HG02981 (cell line): ENCODE measurements at regions not wholly inside any gene's neighbourhood (a gene's known extent, or its start where the extent isn't known, plus 50 kb on each side); places are given as distances from the start of the nearest gene placed in this dataset.

Experiments
- ATAC-seq: cut with Tn5 transposase; IDR thresholded peaks from one replicate; pipeline ENCODE4 v1.9.1; 2021; ENCODE audit warnings: mild to moderate bottlenecking, moderate library complexity; ENCODE audit not compliant: unreplicated experiment

DNA sequence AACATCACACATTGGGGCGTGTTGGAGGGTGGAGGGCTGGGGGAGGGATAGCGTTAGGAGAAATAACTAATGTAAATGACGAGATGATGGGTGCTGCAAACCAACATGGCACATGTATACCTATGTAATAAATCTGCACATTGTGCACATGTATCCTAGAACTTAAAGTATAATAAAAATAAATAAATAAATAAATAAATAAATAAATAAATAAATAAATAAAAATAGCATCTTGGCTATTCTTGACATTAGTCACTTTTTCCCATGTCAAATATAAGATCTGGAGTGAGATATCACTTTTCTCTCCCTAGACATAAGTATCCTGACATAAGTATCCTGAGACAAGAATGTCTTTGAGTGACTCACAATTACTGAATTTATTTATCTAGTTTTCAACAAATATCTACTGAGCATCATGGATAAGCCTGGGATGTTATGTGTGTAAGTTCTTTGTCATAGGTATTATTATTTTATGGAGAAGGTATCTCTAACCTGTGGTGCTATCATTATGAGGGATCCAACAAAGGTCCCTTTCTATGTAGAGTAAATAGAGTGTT lies 691.3 kb downstream of the SORCS1 start:
- ATAC-seq: no peak

DNA sequence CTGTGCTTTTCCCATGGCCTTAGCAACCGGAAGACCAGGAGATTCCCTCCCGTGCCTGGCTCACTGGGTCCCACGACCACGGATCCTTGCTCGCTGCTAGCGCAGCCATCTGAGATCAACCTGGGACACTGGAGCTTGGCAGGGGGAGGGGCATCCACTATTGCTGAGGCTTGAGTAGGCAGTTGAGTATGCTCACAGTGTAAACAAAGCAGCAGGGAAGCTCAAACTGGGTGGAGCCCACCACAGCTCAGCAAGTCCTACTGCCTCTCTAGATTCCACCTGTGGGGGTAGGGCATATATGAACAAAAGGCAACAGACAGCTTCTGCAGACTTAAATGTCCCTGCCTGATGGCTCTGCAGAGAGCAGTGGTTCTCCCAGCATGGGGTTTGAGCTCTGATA lies 697.0 kb downstream of the SORCS1 start:
- ATAC-seq: no peak

DNA sequence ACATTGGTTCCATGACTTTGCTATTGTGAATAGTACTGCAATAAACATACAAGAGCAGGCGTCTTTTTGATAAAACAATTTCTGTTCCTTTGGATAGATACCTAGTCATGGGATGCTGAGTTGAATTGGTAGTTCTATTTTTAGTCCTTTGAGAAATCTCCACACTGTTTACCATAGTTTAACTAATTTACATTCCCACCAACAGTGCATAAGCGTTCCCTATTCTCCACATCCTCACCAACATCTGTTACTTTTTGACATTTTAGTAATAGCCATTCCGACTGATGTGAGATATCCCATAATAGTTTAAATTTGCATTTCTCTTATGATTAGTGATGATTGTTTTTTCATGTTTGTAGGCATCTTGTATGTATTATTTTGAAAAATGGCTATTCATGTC lies 707.0 kb downstream of the SORCS1 start:
- ATAC-seq: no peak

DNA sequence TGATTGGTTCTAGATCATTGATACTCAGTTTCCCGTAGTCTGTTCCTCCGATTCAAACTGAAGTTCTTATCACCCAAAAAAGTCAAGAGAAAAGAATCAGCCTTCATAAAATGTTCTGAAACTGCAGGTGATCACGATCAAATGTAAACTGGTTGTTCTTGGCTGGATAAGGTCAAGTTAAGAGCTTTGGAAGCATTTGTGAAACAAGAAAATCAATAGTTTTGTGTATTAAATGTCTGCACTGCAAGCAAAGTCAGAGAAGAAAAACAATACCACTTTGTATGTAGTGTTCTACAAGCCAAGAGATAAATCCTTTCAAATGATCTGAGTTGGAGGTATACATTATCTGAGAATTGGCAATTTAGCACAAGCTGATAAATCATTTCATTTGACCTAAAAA lies 710.3 kb downstream of the SORCS1 start:
- ATAC-seq: no peak

DNA sequence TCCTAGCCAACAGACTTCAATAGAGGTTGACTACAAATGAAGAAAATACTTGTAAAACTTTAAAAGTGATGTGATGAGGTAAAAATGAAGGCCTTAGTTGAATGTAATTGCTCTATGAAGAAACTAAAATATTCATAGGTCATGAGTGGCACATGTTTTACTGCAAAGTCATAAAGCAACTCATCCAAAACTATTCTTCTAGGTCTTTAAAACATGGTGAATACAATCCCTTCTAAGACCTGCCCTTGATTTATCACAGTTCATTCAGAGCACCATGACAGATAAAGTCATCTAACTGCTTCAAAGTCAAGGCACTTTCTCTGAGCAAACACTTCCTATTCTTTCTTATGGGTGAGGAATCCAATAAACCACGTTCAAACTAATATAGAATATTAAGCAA lies 713.5 kb downstream of the SORCS1 start:
- ATAC-seq: no peak

DNA sequence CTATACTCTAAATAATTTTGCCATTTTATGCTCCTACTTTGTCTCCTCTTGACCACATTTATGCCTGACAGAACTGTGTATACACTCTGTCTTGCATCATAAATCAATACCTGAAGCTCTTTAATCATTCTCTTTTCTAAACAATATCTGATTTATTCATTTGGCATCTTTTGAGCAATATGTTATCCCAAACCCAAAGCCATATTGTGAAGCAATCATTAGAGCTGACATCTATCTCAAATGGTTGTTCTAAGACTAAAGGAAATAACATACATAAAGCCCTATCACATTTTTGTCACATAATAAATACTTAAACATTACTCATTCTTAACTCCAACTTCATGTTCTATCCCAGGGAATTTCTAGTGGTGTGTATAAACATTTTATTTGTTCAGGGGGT lies 717.6 kb downstream of the SORCS1 start:
- no peak for ATAC-seq

DNA sequence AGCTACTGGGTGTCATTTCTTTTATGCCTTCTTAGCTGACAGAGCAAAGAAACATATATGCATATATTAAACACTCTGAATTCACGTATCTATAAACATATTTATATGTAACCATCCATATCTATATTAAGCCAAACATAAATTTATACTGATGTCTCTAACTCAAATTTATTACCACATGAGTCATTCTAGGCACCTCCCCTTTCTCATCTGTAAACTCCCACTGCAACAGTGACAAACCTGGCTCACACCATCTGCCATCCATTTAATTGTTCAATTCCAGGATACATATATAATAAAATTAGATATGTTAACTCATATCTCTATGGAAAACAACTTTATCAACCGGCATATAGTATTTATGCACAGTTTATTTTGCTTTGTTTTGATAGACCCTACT lies 722.3 kb downstream of the SORCS1 start:
- no peak for ATAC-seq

DNA sequence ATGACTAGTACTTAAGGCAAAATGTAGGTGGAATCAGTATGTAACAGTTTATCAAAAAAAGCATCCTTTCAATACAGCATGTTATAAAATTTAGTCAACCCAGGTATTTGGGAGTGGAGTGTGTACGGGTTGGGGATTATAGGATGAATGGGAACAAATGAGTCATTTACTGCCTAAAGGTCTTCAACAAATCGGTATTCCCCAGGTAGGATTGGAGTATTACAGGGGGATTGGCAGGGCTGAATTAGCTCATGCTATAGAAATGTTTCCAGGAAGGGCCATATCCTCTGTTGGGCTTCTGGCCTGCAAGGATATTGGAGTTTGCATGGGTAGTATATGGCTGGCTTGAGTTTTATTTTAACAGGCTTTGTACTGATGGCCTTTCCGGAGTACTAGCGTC lies 723.7 kb downstream of the SORCS1 start:
- ATAC-seq: no peak

DNA sequence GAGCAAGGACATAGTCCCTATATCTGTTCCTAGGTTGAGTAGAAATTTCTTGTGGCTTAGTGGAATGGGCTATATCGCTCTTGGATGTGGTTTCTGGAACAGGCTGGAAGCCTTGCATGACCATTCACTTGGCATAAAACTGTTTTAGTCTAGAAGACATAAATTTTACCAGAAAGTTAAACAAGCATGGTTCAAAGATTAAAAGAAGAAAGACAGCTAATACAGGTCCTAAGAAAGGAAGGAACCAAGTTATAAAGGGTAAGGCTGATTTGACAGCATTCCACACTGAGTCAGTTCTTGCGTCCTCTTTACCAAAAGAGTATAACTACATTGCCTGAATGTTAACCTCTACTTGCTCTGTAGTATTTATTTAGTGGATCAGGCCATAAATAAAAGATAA lies 724.2 kb downstream of the SORCS1 start:
- no peak for ATAC-seq

DNA sequence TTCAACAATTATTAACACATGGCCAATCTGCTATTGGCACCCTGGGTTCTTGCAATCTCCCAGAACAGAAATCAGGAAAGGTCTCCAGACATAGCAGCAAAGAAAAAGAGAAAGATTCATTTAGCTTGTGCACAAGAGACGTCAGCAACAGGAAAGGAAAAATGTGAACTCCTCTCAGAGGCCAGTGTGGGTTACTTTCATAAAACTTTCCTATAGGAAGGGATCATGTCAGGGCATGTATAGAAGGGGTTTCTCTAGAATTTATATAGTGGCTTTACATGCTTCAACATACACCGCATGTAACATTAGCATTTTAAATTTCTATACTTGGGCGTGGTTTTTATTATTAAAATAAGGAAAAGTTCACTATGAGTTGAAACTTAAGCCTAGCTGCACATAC lies 725.1 kb downstream of the SORCS1 start:
- no peak for ATAC-seq

DNA sequence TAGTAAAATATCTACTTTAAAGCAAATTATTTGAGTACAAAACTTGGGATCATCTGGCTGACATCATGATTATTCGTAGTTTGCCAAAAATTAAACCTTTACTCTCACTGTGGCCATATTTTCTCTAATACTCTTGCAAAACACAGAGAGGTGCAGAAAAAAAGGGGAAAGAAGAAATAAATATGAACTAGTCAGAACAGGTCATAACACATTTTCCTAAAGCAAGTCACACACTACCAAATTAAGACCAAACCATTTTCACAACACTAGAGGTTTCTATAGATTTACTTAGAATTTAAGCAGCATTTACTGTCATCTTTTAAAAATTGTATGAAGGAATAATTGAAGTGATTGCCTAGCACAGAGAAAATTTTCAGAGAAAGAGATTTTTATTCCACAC lies 726.1 kb downstream of the SORCS1 start:
- no peak for ATAC-seq

DNA sequence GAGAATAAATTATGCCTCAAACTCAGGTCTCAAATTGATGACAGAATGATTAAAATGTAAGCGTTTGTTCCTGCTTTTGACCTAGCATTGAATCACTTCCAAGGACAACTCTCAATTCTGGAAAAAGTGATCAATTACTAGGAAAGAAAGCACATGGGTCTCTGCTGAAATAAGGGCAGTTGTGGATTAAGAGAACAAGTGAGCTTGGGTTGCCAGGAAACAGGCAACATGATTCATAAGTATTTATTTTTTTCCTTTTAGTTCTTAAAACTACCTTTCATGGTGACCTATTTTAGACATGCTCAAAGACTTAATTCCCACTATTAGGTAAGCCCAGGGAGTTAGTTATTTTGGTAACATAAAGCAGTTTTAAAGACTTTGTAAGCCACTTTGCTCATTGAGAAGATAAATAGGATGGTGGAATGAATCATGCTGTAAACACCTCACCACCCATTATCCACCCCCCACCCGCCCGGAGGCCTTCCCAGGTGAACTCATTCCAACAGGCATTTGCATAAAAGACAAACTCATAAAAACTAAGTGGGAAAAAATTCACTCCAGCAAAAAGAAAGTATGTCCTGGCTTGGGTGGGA lies 728.3 kb downstream of the SORCS1 start:
- ATAC-seq: no peak

DNA sequence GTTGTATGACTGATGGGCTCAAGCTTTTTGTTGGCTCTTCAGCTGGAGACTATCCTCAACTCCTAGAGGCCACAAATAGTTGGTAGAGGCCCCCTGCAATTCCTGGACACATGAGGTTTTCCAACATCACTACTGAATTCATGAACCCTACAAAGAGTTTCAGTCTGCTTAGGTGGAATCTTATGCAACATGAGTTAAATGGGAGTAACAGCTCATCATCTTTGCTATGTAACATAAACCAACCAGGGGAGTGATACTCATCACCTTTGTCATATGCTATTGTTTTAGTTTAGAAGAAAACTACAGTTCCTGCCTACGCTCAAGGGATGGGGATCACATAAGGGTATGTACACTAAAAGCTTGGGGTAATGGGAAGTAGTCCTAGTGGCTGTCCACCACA lies 729.4 kb downstream of the SORCS1 start:
- no peak for ATAC-seq

DNA sequence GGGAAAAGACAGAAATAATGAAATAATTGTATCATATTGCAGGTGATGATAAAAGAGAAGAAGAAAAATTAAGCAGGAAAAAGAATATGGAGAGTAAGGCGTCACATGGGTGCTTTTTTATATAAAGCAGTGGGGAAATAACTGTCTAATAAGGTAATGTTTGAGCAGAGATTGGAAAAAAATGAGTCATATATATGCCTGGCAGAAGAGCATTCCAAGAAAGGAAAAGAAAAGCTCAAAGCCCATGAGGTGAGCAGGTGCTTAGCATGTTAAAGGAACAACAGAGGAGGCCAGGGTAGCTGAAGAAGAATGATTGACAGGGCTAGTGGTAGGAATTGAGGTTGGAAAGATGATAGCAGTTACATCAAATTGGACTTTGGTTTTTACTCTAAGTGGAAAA lies 739.5 kb downstream of the SORCS1 start:
- no peak for ATAC-seq

DNA sequence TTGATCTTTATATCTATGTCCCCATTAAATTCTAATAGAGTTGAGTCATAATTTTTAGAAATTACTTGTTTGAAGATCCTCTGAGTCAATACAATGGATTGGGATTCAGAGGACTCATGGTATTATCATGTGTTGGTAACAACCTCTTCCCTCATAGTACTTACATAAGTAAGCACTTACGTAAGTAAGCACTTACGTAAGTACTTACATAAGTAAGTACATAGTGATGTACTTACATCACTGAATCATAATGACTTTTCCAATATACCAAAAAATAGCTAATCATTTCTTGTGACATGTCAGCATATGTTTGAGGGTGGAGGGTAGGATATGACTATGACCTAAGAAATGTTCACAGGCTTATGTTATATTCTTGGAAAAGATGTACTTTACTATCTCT lies 740.5 kb downstream of the SORCS1 start:
- no peak for ATAC-seq

DNA sequence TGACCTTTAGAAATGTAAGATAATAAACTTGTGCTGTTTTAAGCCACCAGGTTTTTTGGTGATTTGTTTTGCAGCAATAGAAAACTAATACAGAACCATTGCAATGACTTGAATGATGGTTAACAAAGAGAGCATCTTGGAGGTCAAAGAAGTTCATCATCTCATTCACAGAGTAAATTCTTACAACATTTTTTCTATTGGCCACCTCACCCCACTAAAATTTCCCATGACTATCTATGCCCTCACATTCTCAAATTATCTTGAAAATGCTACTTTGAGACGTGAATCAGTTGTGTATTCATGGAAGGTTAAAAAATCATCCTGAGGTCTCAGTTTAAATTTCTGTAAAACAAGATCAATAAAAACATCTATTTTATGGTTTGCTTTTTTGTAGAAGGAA lies 754.2 kb downstream of the SORCS1 start:
- no peak for ATAC-seq

DNA sequence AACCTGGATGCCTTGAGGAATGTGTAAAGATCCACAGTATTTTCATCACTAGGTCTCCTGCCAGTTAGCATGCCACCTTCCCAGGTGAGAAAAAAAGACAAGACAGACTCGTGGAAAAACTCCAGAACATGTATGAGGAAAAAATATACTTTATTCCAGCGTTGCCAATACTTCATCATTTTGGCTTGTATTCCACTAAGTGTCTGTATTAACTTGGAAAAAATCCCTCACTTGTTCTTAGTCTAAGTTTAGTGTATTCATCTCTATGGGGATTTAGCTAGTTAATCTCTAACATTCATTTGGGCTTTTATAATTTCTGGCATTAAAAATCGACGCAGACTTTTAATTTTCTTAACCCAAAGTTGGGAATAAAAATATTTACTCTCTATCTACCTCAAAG lies 759.4 kb downstream of the SORCS1 start:
- ATAC-seq: no peak

DNA sequence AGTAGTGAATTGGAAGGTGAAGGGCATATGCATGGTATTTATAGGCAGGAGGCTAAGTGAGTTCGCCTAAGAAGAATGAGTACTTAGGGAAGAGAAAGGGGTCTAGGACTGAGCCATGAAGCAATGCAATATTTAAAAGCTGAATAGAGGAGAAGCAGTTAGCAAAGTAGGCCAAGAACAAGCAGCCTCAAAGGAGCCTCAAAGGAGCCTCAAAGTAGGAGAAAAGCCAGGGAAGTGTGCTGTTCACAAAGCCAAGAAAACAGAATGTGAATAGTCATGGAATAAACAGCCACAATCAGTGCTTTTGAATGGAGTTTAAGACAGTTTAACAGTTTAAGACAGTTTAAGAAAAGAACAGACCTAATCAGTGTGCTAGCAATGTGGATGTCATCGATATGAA lies 762.0 kb downstream of the SORCS1 start:
- no peak for ATAC-seq

DNA sequence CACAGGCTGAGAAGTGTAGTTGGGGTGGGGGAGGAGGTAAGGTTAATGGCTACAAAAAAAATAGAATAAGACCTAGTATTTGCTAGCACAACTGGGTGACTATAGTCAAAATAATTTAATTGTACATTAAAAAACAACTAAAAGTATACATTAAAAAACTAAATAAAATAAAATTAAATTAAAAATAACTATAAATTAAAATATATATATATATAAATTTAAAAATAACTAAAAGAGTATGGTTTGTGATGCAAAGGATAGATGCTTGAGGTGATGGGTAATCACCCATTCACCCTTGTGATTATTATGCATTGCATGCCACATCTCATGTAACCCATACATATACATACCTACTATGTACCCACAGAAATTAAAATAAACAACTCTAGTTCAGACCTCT lies 762.5 kb downstream of the SORCS1 start:
- ATAC-seq: no peak

DNA sequence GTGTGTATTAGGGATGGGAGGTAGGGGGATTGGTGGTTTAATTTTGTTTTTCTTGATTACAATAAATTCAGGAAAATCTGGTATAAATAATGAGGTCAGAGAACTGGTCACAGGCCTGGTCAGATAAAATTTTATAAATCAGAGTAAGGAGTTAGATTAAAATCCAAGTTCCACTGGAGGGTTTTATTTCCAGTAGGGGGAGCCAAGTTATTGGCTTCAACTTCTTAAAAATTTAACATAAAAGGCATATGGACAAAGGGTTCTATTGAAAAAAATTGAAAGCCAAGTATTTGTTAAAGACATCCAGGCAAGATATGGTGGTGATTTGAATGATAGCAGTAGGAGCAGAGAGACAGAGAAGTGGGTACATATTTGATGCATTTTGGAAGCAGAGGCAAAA lies 763.3 kb downstream of the SORCS1 start:
- ATAC-seq: no peak

DNA sequence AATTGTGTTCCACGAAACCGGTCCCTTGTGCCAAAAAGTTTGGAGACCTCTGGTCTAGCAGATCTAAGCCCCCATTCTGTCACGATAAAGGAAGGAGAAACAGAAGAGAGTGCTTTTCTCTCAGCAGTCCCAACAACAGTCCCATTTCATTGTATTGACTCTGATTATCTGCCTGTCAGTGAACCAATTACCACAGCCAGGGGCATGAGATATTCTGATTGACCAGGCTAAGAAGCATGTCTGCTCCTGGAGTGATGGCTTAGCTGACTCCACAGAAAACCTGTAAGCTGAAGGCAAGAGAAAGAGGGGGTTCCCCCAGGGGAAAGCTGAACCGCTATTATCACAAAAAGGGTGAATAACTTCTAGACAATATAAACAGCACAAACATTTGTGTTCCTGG lies 765.4 kb downstream of the SORCS1 start:
- ATAC-seq: no peak

DNA sequence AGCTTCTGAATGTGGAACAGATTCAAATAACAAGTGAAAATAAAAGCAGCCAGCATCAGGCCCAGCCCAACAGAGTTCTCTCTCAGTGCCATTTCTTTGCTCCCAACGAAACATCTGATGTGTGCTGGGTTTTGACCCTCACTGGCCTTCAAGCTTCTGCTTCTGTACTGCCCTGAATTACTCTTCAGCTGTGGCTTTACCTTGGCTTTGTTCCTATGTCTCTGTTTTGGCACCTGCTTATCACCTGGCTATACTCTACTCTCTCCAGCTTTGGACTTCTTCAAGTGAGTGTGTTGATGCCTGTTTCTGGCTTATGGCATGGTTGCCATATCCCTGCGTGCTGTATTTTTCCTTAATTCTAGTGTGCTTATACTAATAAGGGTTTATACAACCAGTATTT lies 768.3 kb downstream of the SORCS1 start:
- no peak for ATAC-seq

DNA sequence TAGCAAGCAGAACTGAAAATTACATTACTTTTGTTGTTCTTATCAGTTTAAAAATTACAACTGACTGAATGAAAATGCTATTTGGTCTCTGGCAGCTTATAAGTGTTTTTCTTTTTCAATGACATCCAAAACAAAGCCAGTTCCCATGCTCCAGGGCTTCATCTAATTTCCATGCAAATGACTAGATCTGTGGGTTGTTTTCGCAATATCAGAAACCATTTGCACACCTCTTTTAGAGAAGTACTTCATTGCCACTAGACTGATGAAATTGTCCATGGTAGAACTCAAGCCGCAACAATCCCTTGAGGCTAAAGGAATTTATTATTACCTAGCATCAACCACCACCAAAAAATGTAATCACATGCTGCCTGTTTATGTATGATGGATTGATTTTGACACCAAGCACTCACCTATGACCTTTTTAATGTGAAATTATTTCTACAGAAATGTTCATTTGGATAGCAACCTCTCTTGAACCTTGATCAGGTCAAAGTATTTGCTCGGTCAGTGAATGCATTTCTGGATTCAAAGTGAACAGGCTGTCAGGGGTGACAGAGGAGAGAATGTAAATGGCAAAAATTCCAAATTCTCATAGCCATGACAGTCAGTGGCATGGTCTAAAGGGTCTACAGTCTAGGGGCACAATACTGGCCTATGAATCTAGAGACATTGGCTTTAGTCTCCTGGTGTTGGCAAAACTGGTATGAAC lies 769.3 kb downstream of the SORCS1 start:
- no peak for ATAC-seq
